Astrocyte (in vitro differentiated cells and primary cell): ENCODE measurements at regions not wholly inside any gene's neighbourhood (a gene's known extent, or its start where the extent isn't known, plus 50 kb on each side); places are given as distances from the start of the nearest gene placed in this dataset.

ENCODE experiments used
- DNase-seq: peaks from one replicate; pipeline ENCODE4 v3.0.0-alpha.2; 2010; ENCODE audit warnings: low read depth
- FAIRE-seq: peaks from 2 replicates; lab custom pipeline; 2011; peaks lifted over from hg19 to GRCh38; lab: Jason Lieb, UNC
- H2AFZ ChIP-seq: 2 replicates; pipeline ENCODE4 v1.6.0; 2012; ENCODE audit warnings: low read depth, low read length, inconsistent platforms
- H3K27ac ChIP-seq: 2 replicates; pipeline ENCODE4 v1.5.1; 2011; ENCODE audit warnings: low read depth, low read length, inconsistent platforms
- H3K27me3 ChIP-seq: 2 replicates; pipeline ENCODE4 v1.6.0; 2011; ENCODE audit warnings: low read length, inconsistent platforms; ENCODE audit not compliant: insufficient read depth
- H3K36me3 ChIP-seq: 2 replicates; pipeline ENCODE4 v1.5.1; 2011; ENCODE audit warnings: low read length, inconsistent platforms; ENCODE audit not compliant: insufficient read depth
- H3K4me1 ChIP-seq: 2 replicates; pipeline ENCODE4 v1.5.1; 2011; ENCODE audit warnings: low read length, inconsistent platforms; ENCODE audit not compliant: insufficient read depth
- H3K4me2 ChIP-seq: 2 replicates; pipeline ENCODE4 v1.6.0; 2012; ENCODE audit warnings: low read length, inconsistent platforms
- H3K4me3 ChIP-seq: 2 replicates; pipeline ENCODE4 v1.5.1; 2011; ENCODE audit warnings: low read depth, mild to moderate bottlenecking, low read length, inconsistent platforms; ENCODE audit not compliant: insufficient read depth
- H3K79me2 ChIP-seq: 2 replicates; pipeline ENCODE4 v1.6.0; 2012; ENCODE audit warnings: mild to moderate bottlenecking, low read length, inconsistent platforms; ENCODE audit not compliant: insufficient read depth
- H3K9ac ChIP-seq: 2 replicates; pipeline ENCODE4 v1.6.0; 2012; ENCODE audit warnings: mild to moderate bottlenecking, low read length, inconsistent platforms
- H3K9me3 ChIP-seq: 2 replicates; pipeline ENCODE4 v1.5.1; 2012; ENCODE audit warnings: low read depth, mild to moderate bottlenecking, low read length, inconsistent platforms; ENCODE audit not compliant: insufficient read depth
- H4K20me1 ChIP-seq: 2 replicates; pipeline ENCODE4 v1.6.0; 2012; ENCODE audit warnings: low read length, inconsistent platforms; ENCODE audit not compliant: insufficient read depth
- H3K27ac Mint-ChIP-seq: one replicate; pipeline ENCODE4 v1.8.0; 2021; ENCODE audit warnings: mild to moderate bottlenecking, mixed read lengths; ENCODE audit not compliant: unreplicated experiment
- H3K27me3 Mint-ChIP-seq: one replicate; pipeline ENCODE4 v1.8.0; 2021; ENCODE audit warnings: low read depth, mixed read lengths; ENCODE audit not compliant: unreplicated experiment
- H3K36me3 Mint-ChIP-seq: one replicate; pipeline ENCODE4 v1.8.0; 2021; ENCODE audit warnings: low read depth, mixed read lengths; ENCODE audit not compliant: unreplicated experiment
- H3K4me1 Mint-ChIP-seq: one replicate; pipeline ENCODE4 v1.8.0; 2021; ENCODE audit warnings: low read depth, mixed read lengths; ENCODE audit not compliant: unreplicated experiment
- H3K4me3 Mint-ChIP-seq: one replicate; pipeline ENCODE4 v1.8.0; 2021; ENCODE audit warnings: mild to moderate bottlenecking, moderate library complexity, mixed read lengths; ENCODE audit not compliant: unreplicated experiment
- H3K9me3 Mint-ChIP-seq: one replicate; pipeline ENCODE4 v1.8.0; 2021; ENCODE audit warnings: mild to moderate bottlenecking, mixed read lengths; ENCODE audit not compliant: unreplicated experiment
- EZH2 ChIP-seq: IDR thresholded peaks from 2 replicates; pipeline ENCODE4 v1.6.1; 2012; ENCODE audit warnings: mild to moderate bottlenecking, low read length, inconsistent platforms; ENCODE audit not compliant: insufficient read depth
- TF ChIP-seq, protein P1 (sequence below): IDR thresholded peaks from 2 replicates; pipeline ENCODE4 v1.5.1; 2011; ENCODE audit warnings: low read depth, mild to moderate bottlenecking, inconsistent platforms, low read length, moderate library complexity; ENCODE audit not compliant: insufficient read depth

DNA sequence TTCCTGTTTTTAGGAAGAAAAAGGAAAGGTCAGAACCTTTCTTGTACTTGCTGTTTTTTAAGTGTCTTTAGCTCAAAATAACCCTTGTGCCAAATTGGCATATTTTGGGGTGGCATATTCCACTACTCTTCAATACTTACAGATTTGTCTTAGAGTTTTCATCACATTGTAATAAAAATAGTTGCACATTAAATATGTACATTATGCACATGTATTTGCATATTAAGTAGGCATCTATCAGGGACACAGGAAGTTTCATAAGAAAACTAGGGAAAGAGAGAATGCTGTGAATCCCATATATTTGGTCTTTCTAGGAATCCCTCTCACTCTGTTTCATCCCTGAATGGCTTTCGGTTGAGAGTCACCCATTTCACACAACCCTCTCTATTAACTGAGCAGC, 139.6 kb downstream of the LARP7 start:
- Mint-ChIP-seq H3K4me3 (no peak overlapping the region), H3K9me3 (no peaks in the 10 kb centered on the region), H3K27ac (no peak overlapping the region), H3K27me3 (no peaks in the 10 kb centered on the region), H3K36me3 (no peaks in the 10 kb centered on the region), H3K4me1 (no peaks in the 10 kb centered on the region)
- FAIRE-seq (no peak), DNase-seq (no peak)
- Histone ChIP-seq H3K27me3 (no peaks in the 10 kb centered on the region), H3K27ac (no peak overlapping the region), H3K4me3 (no peak overlapping the region), H3K79me2 (no peaks in the 10 kb centered on the region), H3K4me1 (no peaks in the 10 kb centered on the region), H3K4me2 (no peak overlapping the region), H3K36me3 (no peaks in the 10 kb centered on the region), H3K9me3 (no peaks in the 10 kb centered on the region), H2AFZ (no peak overlapping the region), H3K9ac (no peak overlapping the region), H4K20me1 (no peaks in the 10 kb centered on the region)
- TF ChIP-seq, protein P1, sequence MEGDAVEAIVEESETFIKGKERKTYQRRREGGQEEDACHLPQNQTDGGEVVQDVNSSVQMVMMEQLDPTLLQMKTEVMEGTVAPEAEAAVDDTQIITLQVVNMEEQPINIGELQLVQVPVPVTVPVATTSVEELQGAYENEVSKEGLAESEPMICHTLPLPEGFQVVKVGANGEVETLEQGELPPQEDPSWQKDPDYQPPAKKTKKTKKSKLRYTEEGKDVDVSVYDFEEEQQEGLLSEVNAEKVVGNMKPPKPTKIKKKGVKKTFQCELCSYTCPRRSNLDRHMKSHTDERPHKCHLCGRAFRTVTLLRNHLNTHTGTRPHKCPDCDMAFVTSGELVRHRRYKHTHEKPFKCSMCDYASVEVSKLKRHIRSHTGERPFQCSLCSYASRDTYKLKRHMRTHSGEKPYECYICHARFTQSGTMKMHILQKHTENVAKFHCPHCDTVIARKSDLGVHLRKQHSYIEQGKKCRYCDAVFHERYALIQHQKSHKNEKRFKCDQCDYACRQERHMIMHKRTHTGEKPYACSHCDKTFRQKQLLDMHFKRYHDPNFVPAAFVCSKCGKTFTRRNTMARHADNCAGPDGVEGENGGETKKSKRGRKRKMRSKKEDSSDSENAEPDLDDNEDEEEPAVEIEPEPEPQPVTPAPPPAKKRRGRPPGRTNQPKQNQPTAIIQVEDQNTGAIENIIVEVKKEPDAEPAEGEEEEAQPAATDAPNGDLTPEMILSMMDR: no peak
- TF ChIP-seq EZH2: no peak

DNA sequence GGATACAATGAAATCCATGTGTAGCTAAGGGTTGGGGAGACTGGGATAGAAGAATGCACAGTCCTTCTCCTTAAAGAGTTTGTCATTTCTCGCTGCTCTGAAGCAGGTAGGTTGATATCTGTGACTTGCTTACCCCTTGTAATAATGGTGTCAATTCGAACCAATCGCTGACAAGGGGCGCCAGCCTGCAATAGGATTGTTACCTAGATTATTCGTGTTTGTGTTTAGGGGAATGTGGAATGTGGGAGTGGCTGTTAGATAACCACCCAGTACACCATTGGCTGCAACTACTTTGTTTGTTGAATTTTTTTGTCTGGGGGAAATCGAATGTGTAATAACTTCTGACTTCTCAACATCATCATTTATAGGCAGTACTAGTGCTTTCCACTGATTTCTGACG, 141.6 kb downstream of the LARP7 start:
- Mint-ChIP-seq H3K36me3 (no peaks in the 10 kb centered on the region), H3K4me1 (no peaks in the 10 kb centered on the region), H3K27me3 (no peaks in the 10 kb centered on the region), H3K4me3 (no peak overlapping the region), H3K27ac (no peak overlapping the region), H3K9me3 (no peaks in the 10 kb centered on the region)
- H4K20me1 ChIP-seq: no peaks in the 10 kb centered on the region
- no peak overlapping the region for H3K4me2 ChIP-seq
- no peak overlapping the region for H3K27ac ChIP-seq
- no peak overlapping the region for H3K4me3 ChIP-seq
- FAIRE-seq (no peak), DNase-seq (no peak)
- no peak overlapping the region for H2AFZ ChIP-seq
- no peaks in the 10 kb centered on the region for H3K9me3 ChIP-seq
- no peaks in the 10 kb centered on the region for H3K79me2 ChIP-seq
- H3K9ac ChIP-seq: no peak overlapping the region
- H3K27me3 ChIP-seq: no peaks in the 10 kb centered on the region
- H3K4me1 ChIP-seq: no peaks in the 10 kb centered on the region
- TF ChIP-seq, protein P1: no peak
- no peak for TF ChIP-seq EZH2
- H3K36me3 ChIP-seq: no peaks in the 10 kb centered on the region

DNA sequence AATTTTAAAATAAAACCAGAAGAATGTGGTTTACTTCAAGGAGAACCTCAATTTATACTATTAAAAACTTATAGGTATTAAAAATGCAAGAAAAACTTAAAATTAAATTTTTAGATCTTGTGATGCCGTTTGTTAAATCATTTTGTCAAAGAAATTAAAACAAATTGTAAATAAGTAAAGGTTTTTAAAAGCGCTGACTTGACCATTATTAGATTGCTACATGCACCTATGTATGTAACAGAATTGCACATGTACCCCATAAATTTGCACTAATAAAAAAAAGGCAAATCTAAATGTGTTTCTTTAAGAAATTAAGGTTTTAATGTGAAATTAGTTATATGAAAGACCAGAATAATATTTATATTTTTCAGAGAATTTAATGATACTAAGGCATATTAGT, 156.1 kb downstream of the LARP7 start:
- Histone ChIP-seq H3K79me2 (no peaks in the 10 kb centered on the region), H3K27ac (no peak overlapping the region), H3K27me3 (no peaks in the 10 kb centered on the region), H2AFZ (no peak overlapping the region), H3K36me3 (no peaks in the 10 kb centered on the region), H3K4me1 (no peaks in the 10 kb centered on the region), H3K4me3 (no peak overlapping the region), H4K20me1 (no peaks in the 10 kb centered on the region), H3K9ac (no peak overlapping the region), H3K9me3 (no peaks in the 10 kb centered on the region), H3K4me2 (no peak overlapping the region)
- Mint-ChIP-seq H3K36me3 (no peaks in the 10 kb centered on the region), H3K27me3 (no peaks in the 10 kb centered on the region), H3K27ac (no peak overlapping the region), H3K4me1 (no peaks in the 10 kb centered on the region), H3K4me3 (no peak overlapping the region), H3K9me3 (peaks cover 2% of the 10 kb centered on the region)
- DNase-seq (no peak), FAIRE-seq (no peak)
- TF ChIP-seq, protein P1: no peak
- no peak for TF ChIP-seq EZH2
